ENCODE measurements at regions not wholly inside any gene's neighbourhood (a gene's known extent, or its start where the extent isn't known, plus 50 kb on each side); places are given as distances from the start of the nearest gene placed in this dataset.
A peak's percentile ranks its signal among the peaks of the same experiment; 100 is the strongest.

DNA sequence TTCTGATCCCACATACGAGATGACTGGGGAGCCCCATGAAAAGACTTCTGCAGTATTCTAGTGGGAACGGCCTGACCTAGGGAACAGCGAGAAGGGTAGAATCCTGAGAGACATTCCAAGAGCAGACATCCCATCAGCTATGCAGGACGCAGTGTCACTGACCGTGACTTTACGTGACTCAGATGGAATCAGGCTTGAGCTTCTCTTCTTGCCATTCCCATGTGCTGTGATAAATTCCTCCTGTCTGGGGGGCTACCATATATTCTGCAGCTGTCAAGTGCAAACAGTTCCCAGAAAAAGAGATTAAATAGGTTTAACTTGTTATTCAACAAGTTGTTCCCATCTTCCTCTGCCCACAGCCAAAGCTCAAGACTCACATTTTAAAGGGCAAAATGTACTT is 73.1 kb upstream of the PDE1C start:
- DNase-seq (ENCODE audit: low read depth): peak; percentile 11

GRCh38 chr7:32142649-32143048 is 72.4 kb upstream of the PDE1C start:
- peak; percentile 75 for DNase-seq (ENCODE audit: low read depth)

DNA sequence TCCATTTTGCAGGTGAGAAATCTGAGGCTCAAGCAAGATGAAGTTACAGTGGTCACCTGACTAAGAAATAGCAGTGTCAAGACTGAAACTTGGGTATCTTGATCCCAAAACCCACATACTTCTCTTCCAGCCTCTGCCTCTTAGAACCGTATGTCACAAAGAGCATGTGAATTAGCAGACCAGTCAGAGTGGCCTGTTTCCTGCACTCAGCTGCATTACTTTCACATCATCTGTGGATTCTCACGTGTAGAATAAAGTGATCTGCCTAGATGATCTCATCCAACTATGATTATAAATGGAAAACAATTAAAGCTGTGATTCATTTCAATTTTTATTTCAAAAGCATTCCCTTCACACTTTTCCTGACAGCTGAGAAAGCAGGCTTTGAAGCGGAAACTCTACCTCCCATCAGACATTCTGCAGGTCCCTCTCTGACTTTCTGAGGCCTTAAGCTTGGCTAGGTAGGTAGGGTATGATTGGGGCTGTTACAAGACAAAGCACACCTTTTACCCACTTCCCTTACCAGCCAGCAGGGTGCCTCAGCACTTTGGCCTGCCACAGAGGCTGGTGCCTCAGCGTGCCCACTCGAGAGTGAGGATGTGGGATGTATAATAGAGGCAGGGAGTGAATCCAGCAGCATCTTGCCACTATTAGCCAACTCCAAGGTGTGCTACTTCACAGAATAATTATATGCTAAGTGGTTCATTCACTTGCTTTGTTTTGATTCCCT is 70.2 kb upstream of the PDE1C start:
- DNase-seq (ENCODE audit: low read depth): no peak

- DNase-seq (ENCODE audit: low read depth): no peak
Observed at GRCh38 chr7:32137059-32137458, 66.9 kb upstream of the PDE1C start.

DNA sequence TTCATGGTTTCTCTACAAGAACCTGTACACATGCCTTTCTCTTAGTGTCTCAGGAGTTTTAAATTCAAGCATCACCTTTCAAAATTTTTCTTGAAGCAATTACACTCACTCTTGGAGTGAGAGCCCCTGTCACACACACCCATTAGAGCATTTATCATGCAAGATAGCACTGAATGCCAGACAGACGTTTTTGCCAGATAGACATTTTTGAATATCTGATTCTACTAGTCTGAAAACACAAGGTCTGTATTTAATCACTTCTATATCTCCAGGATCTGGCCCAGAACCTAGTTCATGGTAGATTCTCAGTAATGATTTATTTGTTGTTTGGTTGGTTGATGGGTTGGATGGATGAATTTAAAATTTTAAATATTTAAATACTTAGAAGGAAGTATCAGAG is 60.9 kb upstream of the PDE1C start:
- DNase-seq (ENCODE audit: low read depth): no peak

DNA sequence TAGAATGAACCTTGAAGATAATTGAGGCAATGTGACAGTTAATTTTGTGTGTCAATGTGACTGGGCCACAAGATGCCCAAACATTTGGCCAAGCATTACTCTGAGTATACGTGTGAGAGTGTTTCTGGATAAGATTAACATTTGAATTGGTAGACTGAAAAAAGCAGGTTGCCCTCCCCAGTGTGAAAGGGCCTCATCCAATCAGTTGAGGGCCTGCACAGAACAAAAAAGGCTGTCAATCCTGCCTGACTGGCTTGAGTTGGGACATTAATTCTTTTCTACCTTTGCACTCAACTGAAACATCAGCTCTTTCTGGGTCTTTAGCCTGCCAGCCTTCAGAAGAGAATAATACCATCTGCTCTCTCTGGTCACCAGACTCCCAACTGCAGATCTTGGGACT is 56.6 kb upstream of the PDE1C start:
- no peak for DNase-seq (ENCODE audit: low read depth)
